ENCODE measurements at regions not wholly inside any gene's neighbourhood (a gene's known extent, or its start where the extent isn't known, plus 50 kb on each side); places are given as distances from the start of the nearest gene placed in this dataset.

- intact Hi-C loops (cut with micrococcal nuclease) = no loop called here
- 81% methylated on average over 3 of the region's 3 CpGs for WGBS (ENCODE audit: insufficient coverage)
- Mint-ChIP-seq H3K27me3 (ENCODE audit: low read depth in 2 of 2) (no peaks in the 10 kb centered on the region), H3K9me3 (no peaks in the 10 kb centered on the region), H3K36me3 (no peaks in the 10 kb centered on the region), H3K4me1 (no peaks in the 10 kb centered on the region), H3K4me3 (no peak overlapping the region), H3K27ac (no peak overlapping the region)
- TF ChIP-seq CTCF (IDR thresholded peaks at IDR 0.05) = no peak
- H3K4me3 ChIP-seq (ENCODE audit: low read length) = no peak overlapping the region
- H3K27ac ChIP-seq (ENCODE audit: low read length) = no peak overlapping the region
- H3K27me3 ChIP-seq (ENCODE audit: control insufficient read depth, insufficient read depth, low read length) = no peaks in the 10 kb centered on the region
- no peaks in the 10 kb centered on the region for H3K4me1 ChIP-seq (ENCODE audit: control insufficient read depth, insufficient read depth, low read length)
- DNase-seq (no peak), ATAC-seq (no peak)
- no peaks in the 10 kb centered on the region for H3K36me3 ChIP-seq (ENCODE audit: control insufficient read depth, insufficient read depth, low read length)
- H3K9me3 ChIP-seq (ENCODE audit: control insufficient read depth, insufficient read depth, low read length) = no peaks in the 10 kb centered on the region
These were observed 70.1 kb upstream of the SH3RF1 start for GRCh38 chr4:169340834-169341233.

- Mint-ChIP-seq H3K27me3 (ENCODE audit: low read depth in 2 of 2) (no peaks in the 10 kb centered on the region), H3K4me3 (no peak overlapping the region), H3K36me3 (no peaks in the 10 kb centered on the region), H3K9me3 (no peaks in the 10 kb centered on the region), H3K4me1 (no peaks in the 10 kb centered on the region), H3K27ac (no peak overlapping the region)
- Histone ChIP-seq H3K27ac (ENCODE audit: low read length) (no peak overlapping the region), H3K36me3 (ENCODE audit: control insufficient read depth, insufficient read depth, low read length) (no peaks in the 10 kb centered on the region), H3K4me1 (ENCODE audit: control insufficient read depth, insufficient read depth, low read length) (no peaks in the 10 kb centered on the region), H3K4me3 (ENCODE audit: low read length) (no peak overlapping the region), H3K9me3 (ENCODE audit: control insufficient read depth, insufficient read depth, low read length) (no peaks in the 10 kb centered on the region), H3K27me3 (ENCODE audit: control insufficient read depth, insufficient read depth, low read length) (no peaks in the 10 kb centered on the region)
- 67% methylated on average over 1 of the region's 2 CpGs for WGBS (ENCODE audit: insufficient coverage)
- ATAC-seq (no peak), DNase-seq (no peak)
- no peak for TF ChIP-seq CTCF (IDR thresholded peaks at IDR 0.05)
- intact Hi-C loops (cut with micrococcal nuclease) = no loop called here
These were observed 67.5 kb upstream of the SH3RF1 start for GRCh38 chr4:169338241-169338640.

GRCh38 chr4:169337510-169337909, 66.8 kb upstream of the SH3RF1 start:
- no peak overlapping the region for H3K4me3 ChIP-seq (ENCODE audit: low read length)
- H3K27me3 ChIP-seq (ENCODE audit: control insufficient read depth, insufficient read depth, low read length) = no peaks in the 10 kb centered on the region
- no peaks in the 10 kb centered on the region for H3K4me1 ChIP-seq (ENCODE audit: control insufficient read depth, insufficient read depth, low read length)
- no peaks in the 10 kb centered on the region for H3K27me3 Mint-ChIP-seq (ENCODE audit: low read depth in 2 of 2)
- no peak overlapping the region for H3K27ac Mint-ChIP-seq
- 100% methylated on average over 1 of the region's 1 CpG for WGBS (ENCODE audit: insufficient coverage)
- no peaks in the 10 kb centered on the region for H3K36me3 ChIP-seq (ENCODE audit: control insufficient read depth, insufficient read depth, low read length)
- no peaks in the 10 kb centered on the region for H3K4me1 Mint-ChIP-seq
- DNase-seq (no peak), ATAC-seq (no peak)
- intact Hi-C loops (cut with micrococcal nuclease) = no loop called here
- H3K9me3 Mint-ChIP-seq = no peaks in the 10 kb centered on the region
- no peak for TF ChIP-seq CTCF (IDR thresholded peaks at IDR 0.05)
- H3K9me3 ChIP-seq (ENCODE audit: control insufficient read depth, insufficient read depth, low read length) = no peaks in the 10 kb centered on the region
- no peaks in the 10 kb centered on the region for H3K36me3 Mint-ChIP-seq
- no peak overlapping the region for H3K27ac ChIP-seq (ENCODE audit: low read length)
- no peak overlapping the region for H3K4me3 Mint-ChIP-seq

- Histone ChIP-seq H3K36me3 (ENCODE audit: control insufficient read depth, insufficient read depth, low read length) (no peaks in the 10 kb centered on the region), H3K27ac (ENCODE audit: low read length) (no peak overlapping the region), H3K9me3 (ENCODE audit: control insufficient read depth, insufficient read depth, low read length) (no peaks in the 10 kb centered on the region), H3K4me3 (ENCODE audit: low read length) (no peak overlapping the region), H3K4me1 (ENCODE audit: control insufficient read depth, insufficient read depth, low read length) (no peaks in the 10 kb centered on the region), H3K27me3 (ENCODE audit: control insufficient read depth, insufficient read depth, low read length) (no peaks in the 10 kb centered on the region)
- intact Hi-C loops (cut with micrococcal nuclease) = loop anchor here (2.0 kb wide), 1 partner anchor 37 kb away; no protein-coding TSS in a partner anchor
- no peak overlapping the region for H3K4me3 Mint-ChIP-seq
- H3K36me3 Mint-ChIP-seq = no peaks in the 10 kb centered on the region
- ATAC-seq = no peak
- H3K9me3 Mint-ChIP-seq = no peaks in the 10 kb centered on the region
- peaks cover 4 to 5% of the 10 kb centered on the region in 2 donors for H3K27me3 Mint-ChIP-seq (ENCODE audit: low read depth in 2 of 2)
- H3K4me1 Mint-ChIP-seq = no peaks in the 10 kb centered on the region
- WGBS (ENCODE audit: insufficient coverage) = 100% methylated on average over 1 of the region's 4 CpGs
- no peak for DNase-seq
- no peak overlapping the region for H3K27ac Mint-ChIP-seq
- no peak for TF ChIP-seq CTCF (IDR thresholded peaks at IDR 0.05)
These were observed 64.6 kb upstream of the SH3RF1 start for GRCh38 chr4:169335331-169335730.
